Calu3 (cell line): ENCODE measurements at regions not wholly inside any gene's neighbourhood (a gene's known extent, or its start where the extent isn't known, plus 50 kb on each side); places are given as distances from the start of the nearest gene placed in this dataset.

Experiments used
- BruUV-seq: library from RNA; stranded (reverse); fragments of 400-500 nt; replicated peaks from 2 replicates; lab custom pipeline; 2021; lab: Mats Ljungman, UMichigan
- CTCF ChIA-PET: fragments of 300-600 bp; sonication (Branson Sonifier 250); formaldehyde crosslinking; loops from one replicate; lab custom pipeline; 2022; ENCODE audit warnings: antibody characterized with exemption; lab: Charles Lee
- DNase-seq: peaks from one replicate; pipeline ENCODE4 v3.0.0; 2022
- H3K27ac Mint-ChIP-seq: one replicate; pipeline ENCODE4 v1.8.0; 2022; ENCODE audit warnings: mixed read lengths; ENCODE audit not compliant: unreplicated experiment
- H3K27me3 Mint-ChIP-seq: one replicate; pipeline ENCODE4 v1.8.0; 2022; ENCODE audit warnings: mixed read lengths; ENCODE audit not compliant: unreplicated experiment
- H3K36me3 Mint-ChIP-seq: one replicate; pipeline ENCODE4 v1.8.0; 2022; ENCODE audit warnings: mild to moderate bottlenecking, moderate library complexity, mixed read lengths; ENCODE audit not compliant: insufficient read depth, unreplicated experiment
- H3K4me1 Mint-ChIP-seq: one replicate; pipeline ENCODE4 v1.8.0; 2022; ENCODE audit warnings: mild to moderate bottlenecking, low read depth, mixed read lengths; ENCODE audit not compliant: unreplicated experiment
- H3K4me3 Mint-ChIP-seq: one replicate; pipeline ENCODE4 v1.8.0; 2022; ENCODE audit warnings: mild to moderate bottlenecking, low read depth, moderate library complexity, mixed read lengths; ENCODE audit not compliant: unreplicated experiment
- H3K9me3 Mint-ChIP-seq: one replicate; pipeline ENCODE4 v1.8.0; 2022; ENCODE audit warnings: low read depth, mixed read lengths; ENCODE audit not compliant: unreplicated experiment
- CTCF ChIP-seq: fragments of 200-600 bp; IDR thresholded peaks from one replicate; pipeline ENCODE4 v1.8.0; 2022; ENCODE audit warnings: antibody characterized with exemption; ENCODE audit not compliant: unreplicated experiment
- intact Hi-C: fragments of 100-400 bp; cut with micrococcal nuclease; formaldehyde crosslinking; loops from one replicate; pipeline ENCODE4 v1.10.0; 2022; ENCODE audit not compliant: unreplicated experiment

- TF ChIP-seq CTCF = no peak
- Mint-ChIP-seq H3K4me1 (no peaks in the 10 kb centered on the region), H3K27ac (no peak overlapping the region), H3K4me3 (no peak overlapping the region), H3K9me3 (peaks cover 8% of the 10 kb centered on the region), H3K36me3 (no peaks in the 10 kb centered on the region), H3K27me3 (no peaks in the 10 kb centered on the region)
- BruUV-seq = no TSS peak
- CTCF ChIA-PET = no interaction called here
- intact Hi-C loops = no loop called here
- DNase-seq = no peak
Measured at GRCh38 chrX:137428766-137429591, 136.9 kb upstream of the ZIC3 start.

DNA sequence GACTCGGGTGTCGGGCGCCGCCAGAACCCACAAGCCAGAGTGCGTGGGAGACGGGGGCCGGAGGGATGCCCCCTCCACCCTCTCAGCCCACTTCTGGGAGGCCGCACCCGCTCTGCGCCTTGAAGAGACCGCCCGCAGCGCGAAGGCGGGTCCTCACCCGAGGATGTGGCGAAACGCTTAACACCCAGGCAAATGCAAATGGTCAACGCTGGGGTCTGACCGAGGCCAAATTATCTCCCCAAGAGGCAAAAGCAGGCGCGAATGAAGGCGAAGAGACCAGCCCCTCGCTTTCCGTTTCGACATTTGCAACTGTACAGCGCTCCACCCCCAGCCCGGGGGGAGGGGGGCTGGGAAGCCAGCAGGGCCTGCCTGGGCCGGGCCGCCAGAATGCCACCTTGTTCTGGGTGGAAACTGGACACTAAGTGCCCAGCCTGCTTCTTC is 137.7 kb upstream of the ZIC3 start:
- DNase-seq = no peak
- intact Hi-C loops = no loop called here
- CTCF ChIA-PET = no interaction called here
- no TSS peak for BruUV-seq
- TF ChIP-seq CTCF = no peak
- Mint-ChIP-seq H3K9me3 (peaks cover 8% of the 10 kb centered on the region), H3K4me3 (no peak overlapping the region), H3K27ac (no peak overlapping the region), H3K27me3 (no peaks in the 10 kb centered on the region), H3K36me3 (no peaks in the 10 kb centered on the region), H3K4me1 (no peaks in the 10 kb centered on the region)

- Mint-ChIP-seq H3K4me1 (no peaks in the 10 kb centered on the region), H3K4me3 (no peak overlapping the region), H3K27ac (no peak overlapping the region), H3K36me3 (no peaks in the 10 kb centered on the region), H3K27me3 (no peaks in the 10 kb centered on the region), H3K9me3 (peaks cover 8% of the 10 kb centered on the region)
- no peak for TF ChIP-seq CTCF
- no TSS peak for BruUV-seq
- no peak for DNase-seq
- CTCF ChIA-PET = no interaction called here
- intact Hi-C loops = no loop called here
Measured at GRCh38 chrX:137427816-137428215, 138.1 kb upstream of the ZIC3 start.

DNA sequence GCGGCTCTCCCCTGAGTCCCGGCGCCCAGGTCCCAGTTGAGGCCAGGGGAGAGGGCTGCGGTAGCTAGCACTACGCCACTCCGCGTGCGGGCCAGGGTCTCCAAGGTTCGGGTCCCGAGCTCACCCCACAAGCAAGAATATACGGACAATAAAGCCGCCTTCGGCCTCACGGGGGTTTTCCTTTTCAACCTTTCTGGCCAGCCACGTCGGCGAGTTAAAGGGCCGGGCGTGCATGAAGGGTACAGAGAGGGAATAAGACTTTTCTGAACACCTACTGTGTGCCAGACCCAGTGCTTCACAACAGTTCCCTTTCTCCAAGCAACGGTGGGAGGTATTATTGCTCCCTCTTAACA is 138.5 kb upstream of the ZIC3 start:
- Mint-ChIP-seq H3K36me3 (no peaks in the 10 kb centered on the region), H3K27ac (no peak overlapping the region), H3K4me3 (no peak overlapping the region), H3K4me1 (no peaks in the 10 kb centered on the region), H3K27me3 (no peaks in the 10 kb centered on the region), H3K9me3 (peaks cover 8% of the 10 kb centered on the region)
- intact Hi-C loops = no loop called here
- DNase-seq = no peak
- CTCF ChIA-PET = no interaction called here
- no TSS peak for BruUV-seq
- no peak for TF ChIP-seq CTCF
